NCI-H1436 (cell line): ENCODE measurements at regions not wholly inside any gene's neighbourhood (a gene's known extent, or its start where the extent isn't known, plus 50 kb on each side); places are given as distances from the start of the nearest gene placed in this dataset.

ENCODE experiments used
- DNase-seq: peaks from one replicate; lab custom pipeline; 2025; lab: John Stamatoyannopoulos, UW

GRCh38 chr5:6236170-6236793 is 142.1 kb downstream of the MED10 start:
- no peak for DNase-seq

DNA sequence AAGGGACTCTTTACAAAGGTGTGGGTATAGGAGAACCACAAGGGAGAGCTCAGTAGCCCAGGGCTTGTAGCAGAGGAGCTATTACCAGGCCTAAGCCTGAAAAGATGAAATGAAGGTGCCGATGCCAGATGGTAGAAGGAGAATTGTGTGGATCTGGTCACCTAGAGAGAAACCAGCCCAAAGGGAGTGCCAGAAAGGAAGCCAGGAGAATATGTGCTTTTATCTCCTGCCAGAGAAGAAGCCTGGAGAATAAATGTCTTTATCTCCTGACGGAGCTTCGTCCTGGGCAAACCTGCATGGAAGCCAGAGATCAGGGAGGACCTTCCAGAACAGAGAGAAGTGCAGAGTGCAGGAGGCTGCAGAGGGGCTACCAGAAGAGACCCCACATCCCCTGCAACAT is 142.6 kb downstream of the MED10 start:
- DNase-seq, result no peak

DNA sequence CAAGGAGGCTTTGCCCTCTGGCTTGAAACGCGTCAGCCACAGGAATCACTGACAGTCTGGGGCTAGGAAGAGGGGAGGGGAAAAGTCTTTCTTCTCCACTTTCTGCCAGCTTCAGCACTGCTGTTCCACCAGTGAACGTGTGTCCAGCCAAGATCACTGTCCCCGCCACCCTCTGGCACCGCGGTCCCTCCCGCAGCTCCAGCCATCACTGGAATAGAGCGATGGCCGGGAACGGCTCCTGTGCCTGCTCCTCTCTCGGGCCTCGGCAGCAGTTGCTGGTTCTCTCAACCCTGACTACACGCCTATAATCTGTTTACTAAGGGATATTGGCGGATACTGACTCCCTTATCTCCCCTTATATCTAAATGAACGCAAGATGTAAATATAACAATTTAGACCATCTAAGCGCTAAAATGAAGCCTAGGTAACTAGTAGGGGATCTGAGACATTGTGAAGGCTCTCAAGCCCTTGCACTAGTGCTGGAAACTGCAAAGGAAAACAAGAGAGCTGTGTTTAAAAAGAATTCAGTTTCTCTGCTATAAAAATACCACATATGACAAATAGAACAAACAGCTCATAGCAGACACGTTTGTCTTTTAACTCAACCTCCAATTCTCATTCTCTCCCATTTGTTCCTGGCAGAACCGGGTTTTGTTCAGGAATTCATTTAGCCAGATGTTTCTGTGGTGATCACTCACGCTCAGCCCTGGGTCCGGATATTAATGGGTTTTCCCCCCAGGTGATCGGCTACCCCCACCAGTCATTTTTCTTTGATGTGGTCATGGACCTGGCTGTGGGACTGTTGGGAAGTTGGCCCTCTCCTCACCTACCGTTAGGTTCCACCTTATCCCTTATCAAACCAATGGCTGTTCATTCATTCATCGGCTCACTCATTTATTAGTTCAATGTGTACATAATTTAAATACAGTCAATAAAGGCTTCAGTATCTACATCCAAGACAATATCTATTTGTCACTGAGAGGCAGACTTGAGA is 149.8 kb downstream of the MED10 start:
- DNase-seq, result no peak

- no peak for DNase-seq
Observed at GRCh38 chr5:6225121-6225607, 153.2 kb downstream of the MED10 start.

GRCh38 chr5:6224406-6224805 is 153.9 kb downstream of the MED10 start:
- no peak for DNase-seq

GRCh38 chr5:6222899-6223298 is 155.4 kb downstream of the MED10 start:
- DNase-seq, result no peak

- no peak for DNase-seq
Observed at GRCh38 chr5:6222121-6222520, 156.2 kb downstream of the MED10 start.

DNA sequence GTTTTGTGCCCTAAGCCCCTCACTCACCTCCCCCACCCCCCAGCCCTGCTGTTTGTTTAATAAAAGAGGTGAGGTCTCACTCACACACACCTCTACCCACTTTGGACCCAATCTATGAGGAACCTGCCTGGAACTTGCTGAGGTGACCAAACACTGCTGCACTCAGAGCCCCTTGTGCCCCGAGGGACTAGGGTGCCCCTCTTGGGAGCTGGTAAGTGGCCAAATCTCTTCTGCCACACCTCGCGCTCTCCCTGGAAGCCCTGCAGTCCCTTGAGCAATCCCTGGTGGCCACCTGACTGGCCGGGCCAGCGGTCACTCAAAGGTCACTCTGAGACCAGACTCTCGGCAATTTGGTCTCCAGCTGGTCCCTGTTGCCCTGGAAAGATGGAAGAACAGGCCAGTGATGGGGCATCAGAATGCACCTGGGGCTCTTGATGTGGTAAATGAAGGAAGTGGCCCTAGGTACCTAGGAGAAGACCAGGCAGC is 157.2 kb downstream of the MED10 start:
- DNase-seq, result no peak

DNA sequence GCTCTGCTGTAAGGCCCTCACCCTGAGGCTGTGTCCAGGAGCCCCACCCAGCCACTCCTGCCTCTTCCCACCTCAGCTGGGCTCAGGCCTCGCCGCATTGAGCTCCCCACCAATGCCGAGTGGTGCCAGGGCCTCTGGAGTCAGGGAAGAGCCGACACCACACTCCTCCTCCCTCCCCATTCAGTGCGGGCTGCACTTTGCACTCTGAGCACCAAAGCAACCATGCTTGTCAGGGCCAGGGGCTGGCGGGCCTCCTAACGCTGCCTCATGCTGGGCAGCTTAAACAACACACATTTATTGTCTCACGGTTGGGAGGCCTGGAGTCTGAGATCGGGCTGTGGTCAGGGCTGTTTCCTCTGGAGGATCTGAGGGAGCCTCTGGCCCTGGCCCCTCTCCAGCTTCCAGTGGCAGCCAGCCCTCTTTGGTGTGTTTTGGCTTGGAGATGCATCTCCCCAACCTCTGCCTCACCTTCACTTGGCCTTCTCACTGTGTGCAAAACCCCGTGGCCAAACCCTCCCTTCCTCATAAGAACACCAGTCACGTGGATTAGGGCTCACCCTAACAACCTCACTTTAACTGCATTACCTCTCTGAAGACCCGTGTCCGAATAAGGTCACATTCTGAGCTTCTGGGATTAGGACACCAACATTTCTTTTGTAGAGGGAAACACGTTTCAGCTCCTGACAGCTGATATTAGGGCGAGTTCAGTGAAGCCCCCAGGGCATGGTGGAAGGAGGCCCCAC is 157.8 kb downstream of the MED10 start:
- no peak for DNase-seq

DNA sequence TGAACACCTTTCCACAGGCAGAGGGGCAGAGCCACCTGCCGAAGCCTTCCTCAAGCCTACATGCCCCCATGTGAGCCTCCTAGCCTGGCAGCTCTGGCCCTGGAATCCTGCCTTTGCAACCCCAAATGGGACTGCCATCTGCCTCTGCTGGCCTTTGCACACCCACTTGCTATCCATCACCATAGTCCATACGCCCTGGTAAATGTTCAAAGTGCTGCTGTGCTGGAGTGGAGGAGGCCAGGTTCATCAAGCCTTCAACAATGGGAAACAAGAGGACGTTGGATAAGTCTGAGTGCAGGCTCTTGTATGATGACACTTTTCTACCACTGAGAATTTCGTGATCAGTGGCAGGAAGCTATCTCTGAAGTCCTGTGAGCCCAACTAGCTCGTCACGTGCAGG is 159.8 kb downstream of the MED10 start:
- DNase-seq, result no peak

DNA sequence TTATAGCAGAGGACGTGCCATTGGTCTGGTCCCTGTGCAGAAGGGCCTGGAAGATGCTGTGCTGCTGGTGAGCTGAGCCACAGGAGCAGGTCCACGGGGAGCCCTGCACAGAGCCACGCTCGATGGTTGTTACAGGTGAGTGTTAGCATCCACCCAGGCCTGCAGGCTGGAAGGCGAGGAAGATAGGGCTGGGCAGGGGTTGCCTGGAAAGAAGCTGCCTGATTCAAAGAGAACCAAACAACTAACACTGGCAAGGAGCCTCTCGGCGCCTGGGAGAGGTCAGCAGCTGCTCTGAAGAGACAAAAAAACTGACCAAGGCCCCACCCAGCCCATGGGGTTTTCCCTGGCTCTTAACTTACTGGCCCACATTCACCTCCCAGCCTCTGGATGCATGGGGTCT is 160.2 kb downstream of the MED10 start:
- DNase-seq, result no peak

DNA sequence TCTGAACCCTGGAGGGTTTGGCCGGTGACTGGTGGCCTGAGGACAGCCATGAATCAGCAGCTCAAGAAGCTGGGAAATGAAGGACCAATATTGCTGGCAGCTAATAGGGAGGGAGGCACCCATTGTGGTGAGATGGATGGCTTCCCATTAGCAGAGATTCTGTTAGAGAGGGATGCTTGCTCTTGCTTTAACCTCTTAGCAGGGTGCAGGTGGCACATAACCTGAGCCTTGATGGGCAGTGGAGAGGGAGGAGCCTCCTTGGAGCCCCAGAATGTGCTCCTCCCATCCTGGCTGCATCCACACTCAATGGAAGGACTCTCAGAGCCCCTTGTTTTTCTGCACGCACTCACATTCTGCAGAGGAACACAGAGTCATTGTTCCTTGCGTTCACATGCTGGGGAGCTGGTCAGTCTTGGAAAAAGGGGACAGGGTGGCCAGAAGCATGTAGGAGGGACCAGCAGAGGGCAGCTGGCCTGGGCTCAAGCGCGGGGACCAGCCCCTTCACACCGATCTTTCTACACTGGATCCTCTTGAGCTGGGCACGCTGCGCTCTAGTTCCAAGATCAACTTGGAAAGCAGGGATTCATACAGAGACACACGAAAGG is 161.8 kb downstream of the MED10 start:
- DNase-seq, result no peak

DNA sequence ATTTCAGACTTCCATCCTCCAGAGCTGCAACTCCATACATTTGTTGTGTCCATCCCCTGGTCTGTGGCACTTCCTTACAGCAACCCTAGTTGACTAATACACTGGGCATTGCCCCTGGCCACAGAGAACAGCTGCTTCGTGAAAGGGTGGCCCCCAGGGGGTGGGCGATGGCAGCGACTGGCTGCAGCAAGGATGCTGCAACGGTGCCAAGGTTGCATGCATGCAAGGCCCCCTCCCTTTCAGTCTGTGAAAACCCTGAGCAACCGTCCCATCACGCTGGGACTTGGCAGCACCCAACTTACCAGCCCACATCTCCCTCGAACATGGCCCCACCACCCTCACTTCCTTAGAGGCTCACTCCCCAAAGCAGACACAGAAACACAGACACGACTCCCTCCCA is 162.5 kb downstream of the MED10 start:
- DNase-seq, result no peak

GRCh38 chr5:6212244-6212643 is 166.1 kb downstream of the MED10 start:
- no peak for DNase-seq

DNA sequence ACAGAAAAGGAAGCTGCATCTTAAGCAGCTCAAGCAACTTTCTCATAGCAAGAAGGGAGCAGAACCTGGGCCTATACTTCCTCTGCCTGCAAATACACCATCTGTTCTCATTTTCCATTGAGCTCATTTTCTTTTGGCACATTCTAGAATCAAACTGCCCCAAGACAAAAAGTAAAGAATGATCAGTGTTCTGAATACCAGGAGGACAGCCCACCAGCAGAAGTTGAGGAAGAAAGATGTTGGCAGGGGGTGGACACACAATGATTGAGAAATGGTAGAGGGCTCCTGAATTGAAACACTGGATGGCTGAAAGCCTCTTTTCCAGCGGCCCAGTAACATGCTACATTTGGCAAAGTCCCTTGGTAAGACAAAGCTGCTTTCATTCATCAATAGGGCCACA is 171.8 kb downstream of the MED10 start:
- DNase-seq, result no peak

GRCh38 chr5:6202968-6203365 is 175.4 kb downstream of the MED10 start:
- DNase-seq, result no peak

GRCh38 chr5:6202149-6202967 is 176.0 kb downstream of the MED10 start:
- no peak for DNase-seq

DNA sequence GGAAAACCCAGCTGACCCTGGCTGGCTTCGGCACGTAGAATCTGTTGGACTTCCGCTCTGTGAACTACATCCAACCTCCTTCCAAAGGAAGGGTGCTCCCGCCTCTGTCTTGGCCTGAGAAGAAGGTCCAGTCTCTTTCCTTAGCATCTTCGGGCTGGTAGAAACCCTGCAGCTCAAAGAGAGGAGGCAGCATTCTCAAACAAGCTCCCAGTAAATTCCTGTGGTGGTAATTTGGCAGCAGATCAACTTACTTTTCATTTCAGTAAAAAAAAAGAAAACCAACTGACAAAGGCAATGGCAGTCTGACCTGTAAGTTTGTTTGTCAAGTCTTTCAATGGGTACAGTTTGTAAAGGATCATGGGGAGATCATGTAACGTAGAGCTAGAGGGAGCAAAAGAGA is 176.7 kb downstream of the MED10 start:
- DNase-seq, result no peak

GRCh38 chr5:6198531-6198930 is 179.8 kb downstream of the MED10 start:
- no peak for DNase-seq

DNA sequence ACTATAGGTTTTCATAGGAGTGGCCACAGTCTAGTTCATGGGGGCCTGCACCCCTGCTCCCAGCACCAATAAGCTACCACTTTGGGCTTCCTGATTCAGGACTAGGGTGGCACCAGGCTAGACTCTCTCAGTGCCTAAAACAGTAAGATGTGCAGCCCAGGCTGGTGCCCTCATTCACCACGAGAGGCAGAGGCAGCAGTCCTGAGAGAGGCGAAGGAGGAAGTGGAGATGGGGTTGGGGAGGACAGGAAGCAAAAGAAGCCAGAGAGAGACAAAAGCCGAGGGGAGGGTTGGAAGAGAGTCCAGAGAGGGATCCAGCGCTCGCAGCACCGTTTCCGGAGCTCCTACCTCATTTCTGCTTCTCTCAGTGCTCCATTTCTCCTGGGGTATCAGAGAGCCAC is 180.9 kb downstream of the MED10 start:
- DNase-seq, result no peak

GRCh38 chr5:6195711-6196358 is 182.5 kb downstream of the MED10 start:
- DNase-seq, result no peak
